NB4 (cell line): ENCODE measurements at regions not wholly inside any gene's neighbourhood (a gene's known extent, or its start where the extent isn't known, plus 50 kb on each side); places are given as distances from the start of the nearest gene placed in this dataset.

Source experiments
- CTCF ChIP-seq: IDR thresholded peaks from one replicate; pipeline ENCODE4 v1.5.1; 2012; ENCODE audit warnings: low read depth, low read length
- POLR2A ChIP-seq: IDR thresholded peaks from 2 replicates; pipeline ENCODE4 v1.6.1; 2011; ENCODE audit warnings: mild to moderate bottlenecking; ENCODE audit not compliant: insufficient read length; ENCODE audit errors: extremely low read depth

- TF ChIP-seq CTCF (no peak), POLR2A (no peak)
These were observed 621.0 kb upstream of the CXADR start for GRCh38 chr21:16891821-16892220.
